Heart right ventricle (tissue), 16 donors: ENCODE measurements at regions not wholly inside any gene's neighbourhood (a gene's known extent, or its start where the extent isn't known, plus 50 kb on each side); places are given as distances from the start of the nearest gene placed in this dataset.

Source experiments
- ATAC-seq, 8 donors: fragments of 200-7000 bp; cut with Tn5 transposase; one replicate each; pipeline ENCODE4 v1.9.1; 2020; ENCODE audit warnings: mild to moderate bottlenecking in 8 of 8, moderate library complexity in 8 of 8, moderate number of reproducible peaks in 1 of 8
- DNase-seq, 2 donors: peaks; one replicate each; pipeline ENCODE4 v3.0.0-alpha.2; 2020
- H3K27ac ChIP-seq, 10 donors: fragments of 200-600 bp; sonication (generic) in 2 of 10; one replicate each; pipeline versions ENCODE4 v1.5.0 to v1.8.0; 2020 to 2022; ENCODE audit warnings: mild to moderate bottlenecking in 3 of 10
- H3K27me3 ChIP-seq, 7 donors: fragments of 200-600 bp; one replicate each; pipeline ENCODE4 v1.8.0; 2021 to 2022; ENCODE audit warnings: mild to moderate bottlenecking in 2 of 7
- H3K36me3 ChIP-seq, 9 donors: fragments of 200-600 bp; sonication (generic) in 1 of 9; one replicate each; pipeline versions ENCODE4 v1.5.0 to v1.8.0; 2020 to 2022; ENCODE audit warnings: mild to moderate bottlenecking in 2 of 9
- H3K4me1 ChIP-seq, 9 donors: fragments of 200-600 bp; sonication (generic) in 1 of 9; one replicate each; pipeline versions ENCODE4 v1.5.0 to v1.8.0; 2020 to 2022; ENCODE audit warnings: mild to moderate bottlenecking in 4 of 9
- H3K4me3 ChIP-seq, 10 donors: fragments of 200-600 bp; sonication (generic) in 2 of 10; one replicate each; pipeline versions ENCODE4 v1.5.0 to v1.8.0; 2020 to 2022; ENCODE audit warnings: mild to moderate bottlenecking in 7 of 10, moderate library complexity in 2 of 10
- H3K9me3 ChIP-seq, 11 donors: fragments of 200-600 bp in 10 of 11; sonication (generic) in 2 of 11; one replicate each; pipeline versions ENCODE4 v1.5.0 to v1.8.0; 2013 to 2022; ENCODE audit warnings: mild to moderate bottlenecking in 2 of 11, control low read depth in 1 of 11, moderate library complexity in 1 of 11
- CTCF ChIP-seq, 9 donors: fragments of 200-600 bp; sonication (generic) in 2 of 9; IDR thresholded peaks; one replicate each; pipeline versions ENCODE4 v1.5.0 to v1.8.0; 2021 to 2022; ENCODE audit warnings: antibody characterized with exemption in 9 of 9, mild to moderate bottlenecking in 5 of 9, moderate library complexity in 1 of 9
- WGBS, 2 donors: extraction: QIAGEN DNeasy Blood & Tissue Kit; methylation state at CpG; one replicate each; pipeline ENCODE4 v1.1.7; 2013; ENCODE audit warnings: inconsistent platforms in 1 of 2; 5-methylcytosine and 5-hydroxymethylcytosine counted together
- intact Hi-C, 10 donors: fragments of 100-400 bp; cut with DNase I; formaldehyde crosslinking; loops; one replicate each; pipeline versions ENCODE4 v1.11.1 to v1.14.2; 2022
- donor health status: Arrhythmogenic right ventricular cardiomyopathy.
- donor health status: ischemic (EF 13 %, LVEDD 7.1; RV severe dilation, severe dysfunction).
- donor health status: healthy with polysubstance abuse.
- donor health status: DM: no; HTN: yes; CAD: no.
- donor health status: DM: no; HTN: no; CAD: no.
- donor health status: ischemic (EF 25% LVEDD 6.9; RV normal size, moderate dysfunction).
- donor health status: ischemic (EF 25% LVEDD 5.7; RV mildly dilated, moderate dysfunction).
- donor health status: healthy.
- donor health status: DM: yes; HTN: yes; CAD: no.
- donor health status: Ischemic cardiomyopathy.
- donor health status: ischemic (EF 35%, LVEDD 5.7; RV mildly dilated, moderate dysfunction).
- donor health status: nonischemic (EF 11% LVEDD 7.7; RV severe dilation, severe dysfunction).
- donor health status: DM: yes; HTN: yes; CAD: no.
- donor health status: PGD.
- donor health status: ischemic (EF 29% LVEDD 5.4; RV normal size, mild dysfunction).
- donor health status: nonischemic (EF 23%, LVEDD 6.1; RV moderate dilation, normal function).

DNA sequence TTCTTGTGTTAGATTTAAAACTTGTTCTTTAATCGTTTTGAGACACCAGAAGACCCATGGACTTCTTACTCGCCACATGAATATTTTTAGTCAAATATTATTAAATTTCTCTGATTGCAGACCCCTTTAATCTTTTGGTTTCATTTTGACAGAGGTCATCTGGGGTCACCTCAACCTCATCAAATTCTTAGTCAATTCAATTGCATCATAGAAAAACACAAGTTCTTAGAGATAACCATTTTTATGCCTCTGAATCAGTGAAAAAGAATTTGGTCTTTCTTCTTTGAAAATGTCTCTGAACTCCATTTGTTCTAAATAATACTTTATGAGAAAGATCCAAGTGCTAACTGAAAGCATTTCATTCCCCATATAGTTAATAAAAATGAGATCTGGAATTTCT lies 55.2 kb upstream of the CBLN4 start:
- 61 to 63% methylated on average over 2 of the region's 2 CpGs for WGBS, 2 donors
- no peak for ATAC-seq

GRCh38 chr20:56069016-56069415 lies 63.7 kb upstream of the CBLN4 start:
- H3K27me3 ChIP-seq, result no peaks in the 10 kb centered on the region
- no peak overlapping the region for H3K4me3 ChIP-seq
- WGBS, 2 donors, result 81 to 84% methylated on average over 1 of the region's 1 CpG
- DNase-seq, result no peak
- H3K27ac ChIP-seq, result no peak overlapping the region
- no peaks in the 10 kb centered on the region for H3K4me1 ChIP-seq
- intact Hi-C loops, result no loop called here
- no peak for ATAC-seq
- no peak for TF ChIP-seq CTCF (IDR thresholded peaks at IDR 0.05)
- peaks cover 0 to 8% (median 0%) of the 10 kb centered on the region in 11 donors for H3K9me3 ChIP-seq
- H3K36me3 ChIP-seq, result no peaks in the 10 kb centered on the region

More for the DNA sequence above, 55.2 kb upstream of the CBLN4 start:
- Histone ChIP-seq H3K27ac (no peak overlapping the region), H3K4me3 (no peak overlapping the region), H3K36me3 (no peaks in the 10 kb centered on the region), H3K4me1 (no peaks in the 10 kb centered on the region), H3K27me3 (no peaks in the 10 kb centered on the region), H3K9me3 (peaks cover 0 to 8% (median 0%) of the 10 kb centered on the region in 11 donors)
- no peak for DNase-seq
- intact Hi-C loops, result no loop called here
- no peak for TF ChIP-seq CTCF (IDR thresholded peaks at IDR 0.05)

GRCh38 chr20:56072165-56072564 lies 66.8 kb upstream of the CBLN4 start:
- Histone ChIP-seq H3K4me1 (no peaks in the 10 kb centered on the region), H3K9me3 (peaks cover 0 to 23% (median 6%) of the 10 kb centered on the region in 11 donors), H3K27ac (no peak overlapping the region), H3K4me3 (no peak overlapping the region), H3K27me3 (no peaks in the 10 kb centered on the region), H3K36me3 (no peaks in the 10 kb centered on the region)
- 47 to 48% methylated on average over 1 of the region's 1 CpG for WGBS, 2 donors
- no peak for TF ChIP-seq CTCF (IDR thresholded peaks at IDR 0.05)
- intact Hi-C loops, result no loop called here
- DNase-seq (no peak), ATAC-seq (no peak)

- intact Hi-C loops, result no loop called here
- WGBS, 2 donors, result 43 to 44% methylated on average over 4 of the region's 4 CpGs
- Histone ChIP-seq H3K4me1 (no peaks in the 10 kb centered on the region), H3K36me3 (no peaks in the 10 kb centered on the region), H3K4me3 (no peak overlapping the region), H3K27me3 (no peaks in the 10 kb centered on the region), H3K27ac (no peak overlapping the region), H3K9me3 (peaks cover 0 to 18% (median 0%) of the 10 kb centered on the region in 11 donors)
- no peak for ATAC-seq
- no peak for DNase-seq
- TF ChIP-seq CTCF (IDR thresholded peaks at IDR 0.05), result no peak
These were observed 83.1 kb upstream of the CBLN4 start for GRCh38 chr20:56088375-56088774.
